ENCODE measurements at regions not wholly inside any gene's neighbourhood (a gene's known extent, or its start where the extent isn't known, plus 50 kb on each side); places are given as distances from the start of the nearest gene placed in this dataset.

DNA sequence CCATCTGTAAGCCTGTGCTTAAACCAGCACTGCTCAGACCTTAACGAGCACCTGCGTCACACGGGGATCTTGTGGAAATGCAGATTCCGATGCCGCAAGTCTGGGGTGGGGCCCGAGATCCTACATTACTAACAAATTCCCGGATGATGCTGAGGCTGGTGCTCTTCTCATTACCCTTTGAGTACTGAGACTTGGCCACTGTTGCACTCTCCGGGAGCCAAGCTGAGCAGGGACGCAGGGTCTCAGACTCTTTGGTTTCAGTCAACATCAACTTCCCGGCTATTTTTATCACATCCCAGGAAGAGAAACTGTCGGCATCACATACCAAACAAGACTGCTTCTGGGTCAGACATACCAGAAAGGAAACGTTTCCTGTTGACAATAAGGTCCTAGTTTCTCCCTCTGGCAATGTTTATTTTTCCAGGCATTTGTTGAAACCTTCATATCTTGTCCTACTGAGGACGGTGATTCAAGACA, 276.6 kb downstream of the SHQ1 start:
- TF ChIP-seq, protein P1, sequence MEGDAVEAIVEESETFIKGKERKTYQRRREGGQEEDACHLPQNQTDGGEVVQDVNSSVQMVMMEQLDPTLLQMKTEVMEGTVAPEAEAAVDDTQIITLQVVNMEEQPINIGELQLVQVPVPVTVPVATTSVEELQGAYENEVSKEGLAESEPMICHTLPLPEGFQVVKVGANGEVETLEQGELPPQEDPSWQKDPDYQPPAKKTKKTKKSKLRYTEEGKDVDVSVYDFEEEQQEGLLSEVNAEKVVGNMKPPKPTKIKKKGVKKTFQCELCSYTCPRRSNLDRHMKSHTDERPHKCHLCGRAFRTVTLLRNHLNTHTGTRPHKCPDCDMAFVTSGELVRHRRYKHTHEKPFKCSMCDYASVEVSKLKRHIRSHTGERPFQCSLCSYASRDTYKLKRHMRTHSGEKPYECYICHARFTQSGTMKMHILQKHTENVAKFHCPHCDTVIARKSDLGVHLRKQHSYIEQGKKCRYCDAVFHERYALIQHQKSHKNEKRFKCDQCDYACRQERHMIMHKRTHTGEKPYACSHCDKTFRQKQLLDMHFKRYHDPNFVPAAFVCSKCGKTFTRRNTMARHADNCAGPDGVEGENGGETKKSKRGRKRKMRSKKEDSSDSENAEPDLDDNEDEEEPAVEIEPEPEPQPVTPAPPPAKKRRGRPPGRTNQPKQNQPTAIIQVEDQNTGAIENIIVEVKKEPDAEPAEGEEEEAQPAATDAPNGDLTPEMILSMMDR (IDR thresholded peaks at IDR 0.05; ENCODE audit: insufficient read depth, low read length, poor library complexity, severe bottlenecking): no peak
- TF ChIP-seq EZH2phosphoT487 (conservative IDR thresholded peaks at IDR 0.05; ENCODE audit: low read length): no peak

All from SU-DHL-6 (cell line).